NCI-H1105 (cell line): ENCODE measurements at regions not wholly inside any gene's neighbourhood (a gene's known extent, or its start where the extent isn't known, plus 50 kb on each side); places are given as distances from the start of the nearest gene placed in this dataset.
"Not testable (repeated sequence)": the region's sequence is repeated elsewhere in the genome, so short reads cannot be mapped to it uniquely, and the experiment has no call there.

Experiments used
- DNase-seq: peaks from one replicate; lab custom pipeline; 2025; lab: John Stamatoyannopoulos, UW

- DNase-seq, result no peak
Measured at GRCh38 chr14:87309557-87309956, 683.4 kb downstream of the GALC start.

- no peak for DNase-seq
Measured at GRCh38 chr14:87306409-87307168, 686.4 kb downstream of the GALC start.

GRCh38 chr14:87305345-87305744 lies 687.6 kb downstream of the GALC start:
- no peak for DNase-seq

GRCh38 chr14:87304404-87304803 lies 688.6 kb downstream of the GALC start:
- DNase-seq, result no peak

- no peak for DNase-seq
Measured at GRCh38 chr14:87286826-87287225, 706.2 kb downstream of the GALC start.

GRCh38 chr14:87286191-87286590 lies 706.8 kb downstream of the GALC start:
- DNase-seq, result no peak

- no peak for DNase-seq
Measured at GRCh38 chr14:87285506-87285905, 707.5 kb downstream of the GALC start.

GRCh38 chr14:87283547-87283946 lies 709.4 kb downstream of the GALC start:
- DNase-seq, result no peak

GRCh38 chr14:87282266-87282665 lies 710.7 kb downstream of the GALC start:
- DNase-seq, result no peak

GRCh38 chr14:87278415-87278814 lies 714.6 kb downstream of the GALC start:
- no peak for DNase-seq

GRCh38 chr14:87271331-87271730 lies 721.7 kb downstream of the GALC start:
- no peak for DNase-seq

GRCh38 chr14:87268997-87269396 lies 724.0 kb downstream of the GALC start:
- no peak for DNase-seq

GRCh38 chr14:87264796-87265195 lies 728.2 kb downstream of the GALC start:
- DNase-seq, result no peak

- no peak for DNase-seq
Measured at GRCh38 chr14:87264272-87264785, 728.7 kb downstream of the GALC start.

- DNase-seq, result no peak
Measured at GRCh38 chr14:87261621-87262020, 731.4 kb downstream of the GALC start.

- no peak for DNase-seq
Measured at GRCh38 chr14:87260460-87260859, 732.5 kb downstream of the GALC start.

GRCh38 chr14:87257421-87257820 lies 735.6 kb downstream of the GALC start:
- DNase-seq, result no peak

GRCh38 chr14:87255058-87255457 lies 737.9 kb downstream of the GALC start:
- no peak for DNase-seq

- DNase-seq, result no peak
Measured at GRCh38 chr14:87254331-87254874, 738.6 kb downstream of the GALC start.

- DNase-seq, result not testable (repeated sequence)
Measured at GRCh38 chr14:87253791-87254190, 739.2 kb downstream of the GALC start.

- no peak for DNase-seq
Measured at GRCh38 chr14:87252103-87252502, 740.9 kb downstream of the GALC start.

- peak; percentile 30 for DNase-seq
Measured at GRCh38 chr14:87251011-87251410, 742.0 kb downstream of the GALC start.

GRCh38 chr14:87241018-87241768 lies 751.8 kb downstream of the GALC start:
- DNase-seq, result no peak
